Tibial nerve (tissue), 4 donors: ENCODE measurements at regions not wholly inside any gene's neighbourhood (a gene's known extent, or its start where the extent isn't known, plus 50 kb on each side); places are given as distances from the start of the nearest gene placed in this dataset.

ENCODE experiments used
- DNase-seq, 2 donors: peaks; one replicate each; pipeline ENCODE4 v3.0.0-alpha.2; 2019; ENCODE audit warnings: low spot score in 2 of 2
- H3K27ac ChIP-seq, 4 donors: fragments of 200-600 bp; sonication (generic) in 3 of 4; one replicate each; pipeline ENCODE4 v1.5.1; 2017 to 2019; ENCODE audit warnings: mild to moderate bottlenecking in 1 of 4
- H3K27me3 ChIP-seq, 2 donors: fragments of 200-600 bp; sonication (generic) in 1 of 2; one replicate each; pipeline versions ENCODE4 v1.5.1 to v1.6.0; 2017 to 2019
- H3K36me3 ChIP-seq, 3 donors: fragments of 200-600 bp; sonication (generic); one replicate each; pipeline ENCODE4 v1.5.1; 2018 to 2019
- H3K4me1 ChIP-seq, 4 donors: fragments of 200-600 bp; sonication (generic) in 3 of 4; one replicate each; pipeline ENCODE4 v1.5.1; 2017 to 2019
- H3K4me3 ChIP-seq, 4 donors: fragments of 200-600 bp; sonication (generic) in 3 of 4; one replicate each; pipeline ENCODE4 v1.5.1; 2017 to 2019; ENCODE audit warnings: mild to moderate bottlenecking in 1 of 4, moderate library complexity in 1 of 4
- H3K9me3 ChIP-seq, 4 donors: fragments of 200-600 bp; sonication (generic) in 3 of 4; one replicate each; pipeline ENCODE4 v1.5.1; 2017 to 2019
- CTCF ChIP-seq, 5 experiments: fragments of 200-600 bp in 3 of 5; fragments of 450-650 bp in 2 of 5; sonication (generic) in 3 of 5; IDR thresholded peaks; one replicate each; pipeline ENCODE4 v1.5.1; 2016 to 2019; ENCODE audit warnings: antibody characterized with exemption in 5 of 5, mild to moderate bottlenecking in 3 of 5, moderate library complexity in 2 of 5
- EP300 ChIP-seq, 2 donors: sonication (generic); formaldehyde crosslinking; IDR thresholded peaks; one replicate each; pipeline ENCODE4 v1.6.1; 2017; ENCODE audit warnings: antibody characterized with exemption in 2 of 2, mild to moderate bottlenecking in 1 of 2
- POLR2A ChIP-seq, 2 donors: fragments of 450-650 bp; IDR thresholded peaks; one replicate each; pipeline ENCODE4 v1.6.1; 2017; ENCODE audit warnings: antibody characterized with exemption in 2 of 2, mild to moderate bottlenecking in 2 of 2, moderate library complexity in 2 of 2
- WGBS, 2 donors: methylation state at CpG; one replicate each; pipeline ENCODE4 v1.1.5; 2018; 5-methylcytosine and 5-hydroxymethylcytosine counted together

- Histone ChIP-seq H3K36me3 (no peaks in the 10 kb centered on the region), H3K4me3 (no peak overlapping the region), H3K27ac (no peak overlapping the region), H3K4me1 (no peaks in the 10 kb centered on the region), H3K9me3 (peaks cover 0 to 12% (median 0%) of the 10 kb centered on the region in 4 donors), H3K27me3 (no peaks in the 10 kb centered on the region)
- TF ChIP-seq POLR2A (IDR thresholded peaks at IDR 0.05), result no peak
- no peak for TF ChIP-seq CTCF (IDR thresholded peaks at IDR 0.05)
- TF ChIP-seq EP300 (IDR thresholded peaks at IDR 0.05), result no peak
- no peak for DNase-seq
- 60 to 61% methylated on average over 10 of the region's 10 CpGs for WGBS, 2 donors
These were observed 83.9 kb upstream of the MSX1 start for GRCh38 chr4:4775493-4776004.

- no peak overlapping the region for H3K4me3 ChIP-seq
- H3K9me3 ChIP-seq, result peaks cover 0 to 13% (median 0%) of the 10 kb centered on the region in 4 donors
- no peak for DNase-seq
- TF ChIP-seq EP300 (IDR thresholded peaks at IDR 0.05) (no peak), CTCF (IDR thresholded peaks at IDR 0.05) (no peak), POLR2A (IDR thresholded peaks at IDR 0.05) (no peak)
- H3K27ac ChIP-seq, result no peak overlapping the region
- WGBS, 2 donors, result 59 to 82% methylated on average over 6 of the region's 6 CpGs
- H3K4me1 ChIP-seq, result no peaks in the 10 kb centered on the region
- H3K27me3 ChIP-seq, result no peaks in the 10 kb centered on the region
- H3K36me3 ChIP-seq, result no peaks in the 10 kb centered on the region
These were observed 86.9 kb upstream of the MSX1 start for GRCh38 chr4:4772534-4772933.

- 76 to 88% methylated on average over 5 of the region's 5 CpGs for WGBS, 2 donors
- Histone ChIP-seq H3K9me3 (peaks cover 0 to 24% (median 0%) of the 10 kb centered on the region in 4 donors), H3K36me3 (no peaks in the 10 kb centered on the region), H3K4me1 (no peaks in the 10 kb centered on the region), H3K27me3 (no peaks in the 10 kb centered on the region), H3K4me3 (no peak overlapping the region), H3K27ac (no peak overlapping the region)
- DNase-seq, result no peak
- TF ChIP-seq EP300 (IDR thresholded peaks at IDR 0.05), result no peak
- TF ChIP-seq CTCF (IDR thresholded peaks at IDR 0.05), result no peak
- no peak for TF ChIP-seq POLR2A (IDR thresholded peaks at IDR 0.05)
These were observed 88.3 kb upstream of the MSX1 start for GRCh38 chr4:4771160-4771559.

- Histone ChIP-seq H3K4me3 (no peak overlapping the region), H3K36me3 (no peaks in the 10 kb centered on the region), H3K9me3 (peaks cover 0 to 28% (median 0%) of the 10 kb centered on the region in 4 donors), H3K27ac (no peak overlapping the region), H3K4me1 (no peaks in the 10 kb centered on the region), H3K27me3 (no peaks in the 10 kb centered on the region)
- no peak for DNase-seq
- TF ChIP-seq POLR2A (IDR thresholded peaks at IDR 0.05) (no peak), CTCF (IDR thresholded peaks at IDR 0.05) (no peak), EP300 (IDR thresholded peaks at IDR 0.05) (no peak)
- WGBS, 2 donors, result 91 to 96% methylated on average over 8 of the region's 8 CpGs
These were observed 88.9 kb upstream of the MSX1 start for GRCh38 chr4:4770610-4771009.

- no peak for TF ChIP-seq CTCF (IDR thresholded peaks at IDR 0.05)
- no peak for TF ChIP-seq POLR2A (IDR thresholded peaks at IDR 0.05)
- no peak for TF ChIP-seq EP300 (IDR thresholded peaks at IDR 0.05)
- WGBS, 2 donors, result 71 to 75% methylated on average over 5 of the region's 5 CpGs
- H3K27ac ChIP-seq, result no peak overlapping the region
- no peaks in the 10 kb centered on the region for H3K36me3 ChIP-seq
- H3K27me3 ChIP-seq, result no peaks in the 10 kb centered on the region
- H3K4me3 ChIP-seq, result no peak overlapping the region
- H3K4me1 ChIP-seq, result no peaks in the 10 kb centered on the region
- peaks cover 0 to 33% (median 0%) of the 10 kb centered on the region in 4 donors for H3K9me3 ChIP-seq
- DNase-seq, result no peak
These were observed 92.9 kb upstream of the MSX1 start for GRCh38 chr4:4766564-4766963.
